GM23338 (cell line): ENCODE measurements at regions not wholly inside any gene's neighbourhood (a gene's known extent, or its start where the extent isn't known, plus 50 kb on each side); places are given as distances from the start of the nearest gene placed in this dataset.

Source experiments
- CREB1 ChIP-seq: fragments of 250-450 bp; sonication (Bioruptor Pico); IDR thresholded peaks from 2 replicates; pipeline ENCODE4 v1.5.0; 2020; ENCODE audit warnings: low read depth, mild to moderate bottlenecking, moderate library complexity
- CTCF ChIP-seq, 2 experiments: fragments of 200-600 bp in 1 of 2; sonication (generic) in 1 of 2; conservative IDR thresholded peaks; 2 replicates each; pipeline versions ENCODE4 v1.5.1 to v1.6.1; 2016 to 2017; ENCODE audit warnings: antibody characterized with exemption in 2 of 2, low read depth in 2 of 2, mild to moderate bottlenecking in 2 of 2, moderate library complexity in 1 of 2
- ETS1 ChIP-seq: IDR thresholded peaks from 2 replicates; pipeline ENCODE4 v1.6.1; 2016; ENCODE audit warnings: antibody characterized with exemption
- EZH2 ChIP-seq: fragments of 200-600 bp; sonication (generic); IDR thresholded peaks from one replicate; pipeline ENCODE4 v1.8.0; 2017; ENCODE audit warnings: antibody characterized with exemption, mild to moderate bottlenecking, low read depth; ENCODE audit not compliant: unreplicated experiment
- EZH2phosphoT487 ChIP-seq: fragments of 200-600 bp; sonication (generic); IDR thresholded peaks from one replicate; pipeline ENCODE4 v1.8.1; 2018; ENCODE audit warnings: antibody characterized with exemption; ENCODE audit not compliant: unreplicated experiment
- JUNB ChIP-seq: IDR thresholded peaks from one replicate; pipeline ENCODE4 v1.6.1; 2016; ENCODE audit warnings: antibody characterized with exemption; ENCODE audit not compliant: unreplicated experiment
- POLR2AphosphoS5 ChIP-seq: IDR thresholded peaks from 2 replicates; pipeline ENCODE4 v1.6.1; 2016; ENCODE audit warnings: antibody characterized with exemption, low read depth
- REST ChIP-seq: IDR thresholded peaks from one replicate; pipeline ENCODE4 v1.6.1; 2018; ENCODE audit warnings: antibody characterized with exemption; ENCODE audit not compliant: unreplicated experiment
- STAT1 ChIP-seq: IDR thresholded peaks from one replicate; pipeline ENCODE4 v1.6.1; 2016; ENCODE audit warnings: antibody characterized with exemption; ENCODE audit not compliant: unreplicated experiment
- ZNF331 ChIP-seq: fragments of 250-450 bp; sonication (Bioruptor Pico); IDR thresholded peaks from 2 replicates; pipeline ENCODE4 v1.5.0; 2020; ENCODE audit warnings: low read depth, mild to moderate bottlenecking, moderate library complexity

- TF ChIP-seq ZNF331 (CRISPR knock-in tag) = no peak
- TF ChIP-seq CTCF (conservative IDR thresholded peaks at IDR 0.05; ENCODE audit: low read depth in 2 of 2) = no peak
- no peak for TF ChIP-seq JUNB
- no peak for TF ChIP-seq POLR2AphosphoS5
- no peak for TF ChIP-seq REST
- TF ChIP-seq CREB1 (CRISPR knock-in tag) = no peak
- no peak for TF ChIP-seq EZH2
- TF ChIP-seq STAT1 = no peak
- TF ChIP-seq EZH2phosphoT487 = no peak
- no peak for TF ChIP-seq ETS1
Observed at GRCh38 chr5:61779743-61780142, 447.7 kb downstream of the ZSWIM6 start.
